ENCODE measurements at regions not wholly inside any gene's neighbourhood (a gene's known extent, or its start where the extent isn't known, plus 50 kb on each side); places are given as distances from the start of the nearest gene placed in this dataset.

- H2AFZ ChIP-seq (ENCODE audit: low read depth, low read length, poor library complexity, severe bottlenecking) = no peak overlapping the region
- H3K9ac ChIP-seq (ENCODE audit: low read length) = no peak overlapping the region
- no peaks in the 10 kb centered on the region for H3K9me2 ChIP-seq (ENCODE audit: insufficient read depth)
- no peaks in the 10 kb centered on the region for H3K36me3 ChIP-seq (ENCODE audit: control insufficient read depth in 1 of 2, insufficient read depth in 2 of 2, low read length in 2 of 2)
- intact Hi-C loops (cut with micrococcal nuclease) = no loop called here
- no peak for DNase-seq (ENCODE audit: low read depth, low spot score)
- RAD21 ChIA-PET (ENCODE audit: low non-redundant PET in 1 of 2, low total read pairs in 2 of 2, uncharacterized antibody in 2 of 2, unreplicated experiment in 2 of 2) = no interaction called here
- no peaks in the 10 kb centered on the region for H3K4me1 ChIP-seq (ENCODE audit: control insufficient read depth in 1 of 2, insufficient read depth in 2 of 2, low read length in 2 of 2)
- BruUV-seq (replicated peaks) = no TSS peak
- CTCF ChIA-PET = no interaction called here
- no peak overlapping the region for H3K4me3 ChIP-seq (replicated peaks in 1 of 2; ENCODE audit: low read depth in 1 of 2, low read length in 2 of 2)
- no peaks in the 10 kb centered on the region for H4K20me1 ChIP-seq (ENCODE audit: insufficient read depth)
- no peak overlapping the region for H3K4me2 ChIP-seq (ENCODE audit: low read length)
- POLR2A ChIA-PET = no interaction called here
- no peak overlapping the region for H3K27ac ChIP-seq (ENCODE audit: low read depth, low read length)
- no peaks in the 10 kb centered on the region for H3K27me3 ChIP-seq (ENCODE audit: insufficient read depth, low read length)
- ATAC-seq = no peak
- H3K79me2 ChIP-seq (ENCODE audit: insufficient read depth, low read length) = no peaks in the 10 kb centered on the region
- no peaks in the 10 kb centered on the region for H3K9me3 ChIP-seq (ENCODE audit: control insufficient read depth in 1 of 2, insufficient read depth in 1 of 2, low read depth in 1 of 2, low read length in 2 of 2)
- TF ChIP-seq EGR1 (IDR thresholded peaks at IDR 0.05; ENCODE audit: low read depth) (no peak), ELF1 (IDR thresholded peaks at IDR 0.05; ENCODE audit: borderline replicate concordance, low read depth) (no peak), EZH2phosphoT487 (IDR thresholded peaks at IDR 0.05; ENCODE audit: borderline replicate concordance) (no peak), CBX3 (IDR thresholded peaks at IDR 0.05; ENCODE audit: low read depth) (no peak)
Observed at GRCh38 chr15:36525430-36525829, 54.0 kb upstream of the CDIN1 start.

GRCh38 chr15:36527235-36528162, 51.9 kb upstream of the CDIN1 start:
- Histone ChIP-seq H3K9me3 (ENCODE audit: control insufficient read depth in 1 of 2, insufficient read depth in 1 of 2, low read depth in 1 of 2, low read length in 2 of 2) (no peaks in the 10 kb centered on the region), H3K4me2 (ENCODE audit: low read length) (no peak overlapping the region), H3K4me3 (replicated peaks in 1 of 2; ENCODE audit: low read depth in 1 of 2, low read length in 2 of 2) (no peak overlapping the region), H3K27ac (ENCODE audit: low read depth, low read length) (no peak overlapping the region), H3K4me1 (ENCODE audit: control insufficient read depth in 1 of 2, insufficient read depth in 2 of 2, low read length in 2 of 2) (no peaks in the 10 kb centered on the region), H2AFZ (ENCODE audit: low read depth, low read length, poor library complexity, severe bottlenecking) (no peak overlapping the region), H4K20me1 (ENCODE audit: insufficient read depth) (no peaks in the 10 kb centered on the region), H3K9me2 (ENCODE audit: insufficient read depth) (no peaks in the 10 kb centered on the region), H3K9ac (ENCODE audit: low read length) (no peak overlapping the region), H3K27me3 (ENCODE audit: insufficient read depth, low read length) (no peaks in the 10 kb centered on the region), H3K79me2 (ENCODE audit: insufficient read depth, low read length) (no peaks in the 10 kb centered on the region), H3K36me3 (ENCODE audit: control insufficient read depth in 1 of 2, insufficient read depth in 2 of 2, low read length in 2 of 2) (no peaks in the 10 kb centered on the region)
- no TSS peak for BruUV-seq (replicated peaks)
- ATAC-seq = no peak
- no peak for TF ChIP-seq EZH2 (IDR thresholded peaks at IDR 0.05)
- TF ChIP-seq FOSL1 (IDR thresholded peaks at IDR 0.05; ENCODE audit: low read depth) = no peak
- TF ChIP-seq EGR1 (IDR thresholded peaks at IDR 0.05; ENCODE audit: low read depth) = no peak
- TF ChIP-seq YY1 (IDR thresholded peaks at IDR 0.05; ENCODE audit: extremely low read depth, insufficient replicate concordance, low read depth, low read length) = no peak
- TF ChIP-seq SP1 (IDR thresholded peaks at IDR 0.05; ENCODE audit: low read depth) = no peak
- POLR2A ChIA-PET = no interaction called here
- RAD21 ChIA-PET (ENCODE audit: low non-redundant PET in 1 of 2, low total read pairs in 2 of 2, uncharacterized antibody in 2 of 2, unreplicated experiment in 2 of 2) = no interaction called here
- intact Hi-C loops (cut with micrococcal nuclease) = no loop called here
- no peak for DNase-seq (ENCODE audit: low read depth, low spot score)
- CTCF ChIA-PET = no interaction called here

Data from HCT116 (cell line).